ENCODE measurements at regions not wholly inside any gene's neighbourhood (a gene's known extent, or its start where the extent isn't known, plus 50 kb on each side); places are given as distances from the start of the nearest gene placed in this dataset.

GRCh38 chr10:64508029-64508661 lies 986.9 kb downstream of the REEP3 start:
- TF ChIP-seq EP300 (IDR thresholded peaks at IDR 0.05), result no peak
- TF ChIP-seq CTCF (IDR thresholded peaks at IDR 0.05), result no peak
